A673 (cell line): ENCODE measurements at regions not wholly inside any gene's neighbourhood (a gene's known extent, or its start where the extent isn't known, plus 50 kb on each side); places are given as distances from the start of the nearest gene placed in this dataset.

ENCODE experiments used
- BruUV-seq: library from RNA; stranded (reverse); fragments of 400-500 nt; replicated peaks from 2 replicates; lab custom pipeline; 2021; lab: Mats Ljungman, UMichigan
- CTCF ChIA-PET: fragments of 300-600 bp; sonication (Branson Sonifier 250); formaldehyde crosslinking; loops from one replicate; lab custom pipeline; 2022; ENCODE audit warnings: antibody characterized with exemption; lab: Charles Lee
- POLR2A ChIA-PET: fragments of 300-600 bp; sonication (Branson Sonifier 250); formaldehyde crosslinking; loops from one replicate; lab custom pipeline; 2022; ENCODE audit warnings: antibody characterized with exemption; ENCODE audit not compliant: low non-redundant PET; lab: Charles Lee
- DNase-seq: peaks from one replicate; pipeline ENCODE4 v3.0.0-alpha.2; 2015; ENCODE audit warnings: low spot score
- H3K27ac ChIP-seq: fragments of 200-600 bp; sonication (generic); 2 replicates; pipeline ENCODE4 v1.5.1; 2016; ENCODE audit warnings: mixed run types, low read depth, mild to moderate bottlenecking, mixed read lengths, antibody characterized with exemption, low read length; ENCODE audit not compliant: poor library complexity, severe bottlenecking
- H3K27me3 ChIP-seq: fragments of 200-600 bp; sonication (generic); replicated peaks from 2 replicates; pipeline ENCODE4 v1.6.1; 2017; ENCODE audit warnings: mixed run types, low read depth, mild to moderate bottlenecking, mixed read lengths, antibody characterized with exemption, low read length; ENCODE audit not compliant: insufficient read depth, poor library complexity
- H3K36me3 ChIP-seq: fragments of 200-600 bp; sonication (generic); 2 replicates; pipeline ENCODE4 v1.6.1; 2016; ENCODE audit warnings: mixed run types, mild to moderate bottlenecking, mixed read lengths, antibody characterized with exemption, low read length; ENCODE audit not compliant: insufficient read depth, poor library complexity, severe bottlenecking
- H3K4me1 ChIP-seq: fragments of 200-600 bp; sonication (generic); 2 replicates; pipeline ENCODE4 v1.6.1; 2017; ENCODE audit warnings: mixed run types, mild to moderate bottlenecking, mixed read lengths, antibody characterized with exemption, low read length; ENCODE audit not compliant: insufficient read depth, poor library complexity, severe bottlenecking
- H3K4me3 ChIP-seq: fragments of 200-600 bp; sonication (generic); 2 replicates; pipeline ENCODE4 v1.5.1; 2016; ENCODE audit warnings: low read depth, mixed run types, mild to moderate bottlenecking, mixed read lengths, low read length; ENCODE audit not compliant: poor library complexity, severe bottlenecking
- H3K9me3 ChIP-seq: fragments of 200-600 bp; sonication (generic); 2 replicates; pipeline ENCODE4 v1.6.1; 2016; ENCODE audit warnings: mixed run types, low read depth, mild to moderate bottlenecking, mixed read lengths, antibody characterized with exemption, low read length; ENCODE audit not compliant: poor library complexity, severe bottlenecking
- EZH2 ChIP-seq: fragments of 200-600 bp; sonication (generic); IDR thresholded peaks from 2 replicates; pipeline ENCODE4 v1.6.1; 2017; ENCODE audit warnings: borderline replicate concordance, low read depth, mild to moderate bottlenecking, mixed read lengths, antibody characterized with exemption, low read length; ENCODE audit not compliant: poor library complexity, severe bottlenecking
- intact Hi-C: fragments of 100-400 bp; cut with micrococcal nuclease; formaldehyde crosslinking; loops from one replicate; pipeline ENCODE4 v1.10.0; 2022; ENCODE audit not compliant: unreplicated experiment
- TF ChIP-seq, protein P1 (sequence below): fragments of 300-800, 200-600 bp; sonication (generic); conservative IDR thresholded peaks from 2 replicates; pipeline ENCODE4 v1.5.1; 2017; ENCODE audit warnings: low read depth, mild to moderate bottlenecking, antibody characterized with exemption, low read length, moderate library complexity, mixed read lengths

DNA sequence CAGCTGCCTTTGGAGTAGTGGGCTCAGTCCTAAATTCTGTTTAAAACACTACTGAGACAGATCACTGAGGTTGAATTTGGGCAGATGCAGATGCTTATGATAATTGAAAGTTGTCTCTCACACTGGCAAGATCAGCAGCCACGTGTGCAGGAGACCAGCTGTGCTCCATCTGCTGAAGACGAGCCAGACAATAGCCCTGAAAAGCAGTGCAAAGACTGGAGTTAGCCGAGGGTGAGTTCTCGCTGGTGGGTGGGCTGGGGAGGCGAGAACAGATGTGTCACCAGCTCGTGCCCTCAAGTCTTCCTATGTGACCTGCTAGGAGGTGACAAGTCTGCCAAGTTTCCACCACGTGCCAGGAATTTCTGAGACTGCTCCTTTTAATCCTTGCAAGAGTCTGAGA is 661.3 kb upstream of the B3GAT1 start:
- ChIA-PET POLR2A (no interaction called here), CTCF (no interaction called here)
- H3K27me3 ChIP-seq: no peaks in the 10 kb centered on the region
- H3K9me3 ChIP-seq: peaks cover 3% of the 10 kb centered on the region
- H3K27ac ChIP-seq: no peak overlapping the region
- H3K4me3 ChIP-seq: no peak overlapping the region
- H3K4me1 ChIP-seq: no peaks in the 10 kb centered on the region
- DNase-seq: no peak
- no TSS peak for BruUV-seq
- TF ChIP-seq EZH2: no peak
- TF ChIP-seq, protein P1, sequence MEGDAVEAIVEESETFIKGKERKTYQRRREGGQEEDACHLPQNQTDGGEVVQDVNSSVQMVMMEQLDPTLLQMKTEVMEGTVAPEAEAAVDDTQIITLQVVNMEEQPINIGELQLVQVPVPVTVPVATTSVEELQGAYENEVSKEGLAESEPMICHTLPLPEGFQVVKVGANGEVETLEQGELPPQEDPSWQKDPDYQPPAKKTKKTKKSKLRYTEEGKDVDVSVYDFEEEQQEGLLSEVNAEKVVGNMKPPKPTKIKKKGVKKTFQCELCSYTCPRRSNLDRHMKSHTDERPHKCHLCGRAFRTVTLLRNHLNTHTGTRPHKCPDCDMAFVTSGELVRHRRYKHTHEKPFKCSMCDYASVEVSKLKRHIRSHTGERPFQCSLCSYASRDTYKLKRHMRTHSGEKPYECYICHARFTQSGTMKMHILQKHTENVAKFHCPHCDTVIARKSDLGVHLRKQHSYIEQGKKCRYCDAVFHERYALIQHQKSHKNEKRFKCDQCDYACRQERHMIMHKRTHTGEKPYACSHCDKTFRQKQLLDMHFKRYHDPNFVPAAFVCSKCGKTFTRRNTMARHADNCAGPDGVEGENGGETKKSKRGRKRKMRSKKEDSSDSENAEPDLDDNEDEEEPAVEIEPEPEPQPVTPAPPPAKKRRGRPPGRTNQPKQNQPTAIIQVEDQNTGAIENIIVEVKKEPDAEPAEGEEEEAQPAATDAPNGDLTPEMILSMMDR: no peak
- intact Hi-C loops: no loop called here
- H3K36me3 ChIP-seq: no peaks in the 10 kb centered on the region

DNA sequence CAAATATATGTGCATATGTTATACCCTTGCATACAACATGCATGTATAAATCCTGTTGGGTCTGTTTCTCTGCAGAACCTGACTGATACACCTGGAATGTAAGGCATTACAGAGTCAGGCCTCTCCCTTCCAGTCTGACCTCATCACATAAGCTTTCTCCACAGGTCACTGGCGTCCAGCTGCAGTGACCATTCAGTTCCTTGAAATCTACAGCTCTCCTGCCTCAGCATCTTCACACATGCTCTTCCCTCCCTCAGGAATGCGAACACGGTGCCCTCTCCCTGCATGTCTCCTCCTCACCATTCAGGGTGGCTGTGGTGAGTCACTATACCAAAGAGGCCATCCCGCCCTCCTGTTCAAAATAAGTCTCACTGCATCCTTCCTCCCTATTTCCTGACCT is 657.8 kb upstream of the B3GAT1 start:
- no peak for DNase-seq
- no TSS peak for BruUV-seq
- TF ChIP-seq EZH2: no peak
- TF ChIP-seq, protein P1: no peak
- POLR2A ChIA-PET: no interaction called here
- no peak overlapping the region for H3K27ac ChIP-seq
- CTCF ChIA-PET: no interaction called here
- no peaks in the 10 kb centered on the region for H3K27me3 ChIP-seq
- no peak overlapping the region for H3K4me3 ChIP-seq
- H3K36me3 ChIP-seq: no peaks in the 10 kb centered on the region
- intact Hi-C loops: no loop called here
- H3K4me1 ChIP-seq: no peaks in the 10 kb centered on the region
- H3K9me3 ChIP-seq: peaks cover 3% of the 10 kb centered on the region

DNA sequence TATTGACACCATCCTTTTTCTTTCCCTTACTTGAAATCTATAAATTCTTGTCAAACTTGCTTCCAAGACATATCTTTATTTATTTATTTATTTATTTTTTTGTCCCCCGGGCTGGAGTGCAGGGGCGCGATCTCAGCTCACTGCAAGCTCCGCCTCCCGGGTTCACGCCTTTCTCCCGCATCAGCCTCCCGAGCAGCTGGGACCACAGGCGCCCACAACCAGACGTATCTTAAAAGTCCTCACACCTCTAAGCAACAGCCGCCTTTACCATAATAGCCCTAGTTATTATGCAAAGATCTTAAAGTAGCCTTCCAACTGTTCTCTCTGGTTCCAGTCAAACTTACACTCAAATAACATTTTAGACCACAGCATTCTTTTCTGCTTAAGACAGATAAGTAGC is 657.0 kb upstream of the B3GAT1 start:
- no peaks in the 10 kb centered on the region for H3K4me1 ChIP-seq
- H3K9me3 ChIP-seq: no peaks in the 10 kb centered on the region
- no peak for DNase-seq
- CTCF ChIA-PET: no interaction called here
- intact Hi-C loops: no loop called here
- no peak overlapping the region for H3K4me3 ChIP-seq
- POLR2A ChIA-PET: no interaction called here
- H3K36me3 ChIP-seq: no peaks in the 10 kb centered on the region
- H3K27ac ChIP-seq: no peak overlapping the region
- H3K27me3 ChIP-seq: no peaks in the 10 kb centered on the region
- no peak for TF ChIP-seq EZH2
- TF ChIP-seq, protein P1: no peak
- no TSS peak for BruUV-seq
